ENCODE measurements at regions not wholly inside any gene's neighbourhood (a gene's known extent, or its start where the extent isn't known, plus 50 kb on each side); places are given as distances from the start of the nearest gene placed in this dataset.

DNA sequence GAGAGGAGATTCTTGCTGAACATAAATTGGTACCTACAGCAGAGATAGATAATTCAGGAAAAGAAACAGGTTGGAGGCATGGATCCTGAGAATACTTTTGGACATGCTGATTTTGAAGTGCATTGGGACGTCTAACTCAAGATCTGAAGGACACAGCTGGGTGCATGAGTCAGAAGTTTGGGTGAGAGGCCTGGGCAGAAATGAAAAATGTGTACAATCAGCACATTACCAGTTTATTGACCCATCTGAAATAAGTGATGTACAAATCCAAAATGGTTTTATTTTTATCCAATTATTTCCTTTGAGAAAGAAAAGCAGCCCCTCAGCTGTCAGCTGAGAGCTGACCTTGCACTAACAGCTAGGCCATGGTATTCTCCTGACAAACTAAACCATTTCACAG, 975.2 kb upstream of the B3GALT2 start:
- in situ Hi-C loops (cut with HindIII; ENCODE audit: low sequenced_read_pairs), result no loop called here

DNA sequence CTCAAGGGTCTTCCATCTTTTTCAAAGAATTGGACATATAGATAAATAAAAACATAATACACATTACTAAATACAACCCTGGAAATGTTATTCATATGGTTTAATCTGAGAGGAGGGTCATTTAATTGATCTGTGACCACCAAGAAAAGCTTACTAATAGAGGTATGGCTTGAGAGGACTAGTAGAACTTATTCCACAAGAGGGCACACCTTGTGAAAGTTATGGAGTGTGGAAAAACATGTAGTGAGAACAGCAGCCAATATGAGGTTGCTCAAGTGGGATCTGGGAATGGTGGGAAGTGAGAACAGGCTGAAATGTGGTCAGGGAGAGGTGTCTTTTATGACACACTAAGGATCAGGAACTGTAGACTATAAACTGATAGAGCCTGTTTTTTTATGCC, 973.5 kb upstream of the B3GALT2 start:
- in situ Hi-C loops (cut with HindIII; ENCODE audit: low sequenced_read_pairs), result no loop called here

DNA sequence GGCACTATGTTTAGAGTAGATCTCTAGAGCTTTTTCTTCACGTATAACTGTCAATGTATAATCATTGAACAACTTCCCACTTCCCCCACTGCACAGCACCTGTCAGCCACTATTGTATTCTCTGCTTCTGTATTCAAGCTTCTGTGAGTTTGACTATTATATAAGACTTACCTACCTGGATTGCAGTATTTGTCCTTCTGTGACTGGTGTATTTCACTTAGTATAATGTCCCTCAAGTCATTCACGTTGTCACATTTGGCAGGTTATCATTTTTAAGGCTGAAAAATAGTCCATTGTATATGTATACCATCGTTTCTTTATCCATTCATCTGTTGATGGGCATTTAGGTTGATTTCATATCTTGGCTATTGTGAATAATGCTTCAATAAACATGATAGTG, 969.5 kb upstream of the B3GALT2 start:
- in situ Hi-C loops (cut with HindIII; ENCODE audit: low sequenced_read_pairs), result no loop called here

DNA sequence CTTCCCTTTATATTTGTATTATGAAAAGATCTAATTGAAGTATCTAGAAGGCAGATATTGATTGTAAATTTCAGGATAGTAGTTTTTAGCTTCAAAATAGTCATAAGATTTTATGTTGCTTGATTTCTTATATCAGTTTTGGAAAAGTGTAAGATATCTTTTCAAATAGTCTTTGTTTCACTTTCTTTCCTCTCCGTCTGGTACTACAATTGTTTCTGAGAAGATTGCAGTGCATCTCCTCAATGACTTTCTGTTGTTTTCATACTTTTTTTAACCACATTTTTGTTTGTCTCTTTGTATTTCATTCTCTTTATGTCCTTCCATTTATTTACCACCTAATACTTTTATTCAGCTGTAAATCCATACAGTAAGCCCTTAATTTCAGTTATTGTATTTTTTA, 964.6 kb upstream of the B3GALT2 start:
- in situ Hi-C loops (cut with HindIII; ENCODE audit: low sequenced_read_pairs), result no loop called here

DNA sequence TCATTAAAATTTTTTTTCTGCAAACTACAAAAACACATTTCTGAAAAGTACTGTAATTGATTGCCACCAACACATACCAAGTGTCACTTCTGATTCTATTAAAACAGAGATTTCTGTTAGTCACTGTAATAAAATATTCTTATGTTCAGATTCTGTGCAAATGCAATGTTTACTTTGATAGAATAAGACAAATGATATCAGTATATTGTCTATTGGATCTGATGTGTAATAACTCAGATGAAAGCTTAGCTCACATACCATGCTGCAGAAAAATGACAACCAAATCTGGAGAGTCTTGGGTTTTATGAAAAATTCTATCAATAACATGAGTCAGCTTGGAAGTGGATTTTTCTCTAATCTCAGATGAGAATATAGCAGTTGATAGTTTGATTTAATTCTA, 963.8 kb upstream of the B3GALT2 start:
- in situ Hi-C loops (cut with HindIII; ENCODE audit: low sequenced_read_pairs), result no loop called here

DNA sequence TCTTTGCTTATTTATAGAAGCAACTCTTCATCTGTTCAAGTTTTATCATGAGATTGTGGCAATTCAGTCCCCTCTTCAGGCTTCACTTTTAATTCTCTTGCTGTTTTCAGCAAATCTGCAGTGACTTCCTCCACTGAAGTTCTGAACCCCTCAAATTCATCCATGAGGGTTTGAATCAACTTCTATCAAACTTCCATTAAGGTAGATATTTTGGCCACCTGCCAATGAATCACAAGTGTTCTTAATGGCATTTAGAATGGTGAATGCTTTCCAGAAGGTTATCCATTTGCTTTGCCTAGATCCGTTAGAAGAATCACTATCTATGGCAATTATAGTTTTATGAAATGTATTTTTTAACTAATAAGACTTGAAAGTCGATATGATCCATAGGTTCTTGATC, 946.7 kb upstream of the B3GALT2 start:
- in situ Hi-C loops (cut with HindIII; ENCODE audit: low sequenced_read_pairs), result no loop called here

DNA sequence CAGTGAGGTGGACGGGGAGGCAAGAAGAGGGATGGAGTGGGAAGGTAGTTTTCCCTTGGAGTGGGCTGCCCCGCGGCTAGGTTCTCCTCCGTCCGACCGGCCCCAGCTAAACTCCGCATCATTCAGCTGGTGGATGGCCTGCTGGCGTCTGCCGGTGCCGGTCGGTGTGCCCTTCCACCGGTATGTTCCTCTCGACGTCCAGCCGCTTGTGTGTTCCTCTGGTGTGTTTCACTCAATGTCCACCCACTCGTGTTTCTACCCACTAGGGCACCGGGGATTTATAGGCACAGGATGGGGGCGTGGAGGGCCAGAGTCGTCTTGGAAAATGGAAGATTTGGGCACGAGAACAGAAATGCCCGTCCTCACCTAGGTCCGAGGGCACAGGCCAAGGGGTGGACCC, 931.7 kb upstream of the B3GALT2 start:
- in situ Hi-C loops (cut with HindIII; ENCODE audit: low sequenced_read_pairs), result loop anchor here (5.0 kb wide), 1 partner anchor 51 kb away; no protein-coding TSS in a partner anchor

DNA sequence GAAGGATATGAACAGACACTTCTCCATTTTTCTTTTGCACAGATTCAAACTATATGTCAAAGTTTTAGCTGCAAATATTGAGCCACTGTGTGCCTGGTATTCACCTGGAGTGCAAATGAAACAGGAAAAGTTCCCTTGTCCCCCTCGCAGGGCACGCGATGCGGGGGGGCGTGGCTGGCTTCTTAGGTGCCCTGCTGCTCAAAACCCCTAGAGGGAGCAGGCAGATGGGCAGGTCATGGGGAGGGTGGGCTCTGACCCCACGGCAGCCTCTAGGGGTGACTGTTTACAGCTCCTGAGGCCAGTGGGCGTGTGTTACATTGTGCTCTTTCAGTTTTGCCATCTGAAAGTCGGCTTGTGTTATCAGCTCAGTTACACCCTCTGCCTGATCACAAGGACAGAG, 931.2 kb upstream of the B3GALT2 start:
- in situ Hi-C loops (cut with HindIII; ENCODE audit: low sequenced_read_pairs), result loop anchor here (5.0 kb wide), 1 partner anchor 50 kb away; no protein-coding TSS in a partner anchor

DNA sequence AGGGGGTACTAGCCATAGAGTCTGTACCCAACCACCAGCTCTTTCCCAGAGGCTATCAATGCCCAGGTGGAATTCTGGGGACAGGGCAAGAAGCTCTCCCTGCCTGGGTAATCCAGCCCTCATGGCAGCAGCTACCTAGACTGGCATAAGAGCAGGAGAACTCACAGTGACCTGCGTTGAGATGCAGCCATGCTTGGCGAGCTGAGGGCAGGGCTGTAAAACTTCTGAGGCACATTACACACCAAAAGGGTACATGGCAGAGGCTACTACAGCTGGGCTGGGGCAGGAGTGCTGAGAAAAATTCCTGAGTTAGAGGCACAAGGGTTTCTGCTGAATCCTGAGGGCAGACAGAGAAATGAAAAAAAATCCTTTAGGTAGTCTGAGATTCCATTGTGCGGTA, 927.9 kb upstream of the B3GALT2 start:
- in situ Hi-C loops (cut with HindIII; ENCODE audit: low sequenced_read_pairs), result no loop called here

DNA sequence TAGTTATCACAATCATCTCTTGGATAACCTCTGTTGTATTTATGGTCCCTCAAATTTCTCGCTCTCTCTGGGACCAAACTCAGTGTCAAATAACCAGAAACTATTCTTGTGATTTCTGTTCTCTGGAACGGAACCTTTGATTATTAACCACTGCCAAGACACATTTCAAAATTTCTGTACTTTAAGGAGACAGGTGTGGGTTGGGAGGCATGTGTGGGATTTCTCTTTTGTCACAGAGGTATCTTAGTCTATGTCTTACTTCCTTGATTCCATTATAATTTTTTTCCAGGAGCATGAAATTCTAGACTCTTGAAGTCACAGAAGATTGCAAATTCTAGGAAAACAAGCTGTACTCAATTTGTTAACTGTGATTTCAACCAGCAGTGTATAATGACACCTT, 919.0 kb upstream of the B3GALT2 start:
- in situ Hi-C loops (cut with HindIII; ENCODE audit: low sequenced_read_pairs), result no loop called here

DNA sequence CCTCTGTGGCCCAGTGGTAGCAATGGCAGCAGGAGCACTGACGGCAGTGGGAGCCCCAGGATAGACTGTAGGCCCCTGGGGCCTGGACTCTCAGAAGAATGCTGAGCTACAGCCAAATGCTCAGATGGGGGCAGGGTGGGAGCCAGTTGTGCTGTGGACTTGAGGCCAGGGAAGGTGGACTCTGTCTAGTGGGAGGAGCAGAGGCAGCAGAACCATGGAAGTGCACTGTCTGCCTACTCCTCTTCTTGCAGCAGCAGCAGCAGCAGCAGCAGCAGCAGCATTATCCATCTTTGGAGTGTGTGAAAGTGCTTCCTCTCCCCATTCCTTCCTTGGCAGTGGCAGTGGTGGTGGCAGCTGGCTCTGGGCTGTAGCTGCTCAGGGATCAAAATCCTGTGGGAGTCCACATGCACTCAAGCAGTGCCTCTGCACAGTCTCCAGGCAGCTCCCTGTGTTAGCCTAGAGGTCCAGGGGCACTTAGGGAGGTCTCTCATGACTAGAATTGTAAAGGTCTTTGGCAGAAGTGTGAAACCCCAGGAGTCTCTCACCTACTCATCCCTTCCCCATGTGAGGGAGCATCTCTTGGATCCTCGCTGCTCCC, 917.9 kb upstream of the B3GALT2 start:
- in situ Hi-C loops (cut with HindIII; ENCODE audit: low sequenced_read_pairs), result no loop called here

DNA sequence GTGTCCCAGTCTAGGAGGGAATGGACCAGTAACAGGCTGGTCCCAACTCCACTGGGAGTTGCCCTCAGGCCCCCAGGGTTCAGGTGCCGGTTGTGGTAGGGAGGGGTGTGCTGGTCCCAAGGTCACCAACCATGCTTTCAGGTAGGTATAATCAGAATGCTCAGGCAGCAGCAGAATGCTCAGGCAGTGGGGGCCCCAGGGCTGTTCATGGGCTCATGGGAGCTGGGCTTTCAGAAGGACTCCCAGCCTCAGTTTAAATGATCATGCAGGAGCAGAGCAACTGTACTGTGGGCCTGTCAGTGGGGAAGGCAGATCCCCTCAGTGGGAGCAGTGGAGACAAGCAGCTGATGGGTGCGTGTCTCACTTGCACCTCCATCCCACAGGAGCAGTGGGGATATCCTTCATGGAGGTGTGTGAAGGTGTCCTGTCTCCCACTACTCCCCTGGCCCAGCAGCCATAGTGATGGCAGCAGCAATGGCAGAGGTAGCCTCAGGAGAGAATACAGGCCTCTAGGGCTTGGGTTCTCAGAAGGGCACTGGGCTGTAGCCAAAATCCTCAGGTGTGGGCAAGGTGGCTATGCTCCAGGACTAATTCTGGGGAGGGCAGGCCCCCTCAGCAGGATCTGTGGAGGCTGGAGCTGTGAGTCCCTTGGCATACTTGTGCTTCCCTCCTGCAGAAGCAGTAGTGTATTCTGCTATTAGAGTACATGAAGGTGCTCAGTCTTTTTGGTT, 917.3 kb upstream of the B3GALT2 start:
- in situ Hi-C loops (cut with HindIII; ENCODE audit: low sequenced_read_pairs), result no loop called here

DNA sequence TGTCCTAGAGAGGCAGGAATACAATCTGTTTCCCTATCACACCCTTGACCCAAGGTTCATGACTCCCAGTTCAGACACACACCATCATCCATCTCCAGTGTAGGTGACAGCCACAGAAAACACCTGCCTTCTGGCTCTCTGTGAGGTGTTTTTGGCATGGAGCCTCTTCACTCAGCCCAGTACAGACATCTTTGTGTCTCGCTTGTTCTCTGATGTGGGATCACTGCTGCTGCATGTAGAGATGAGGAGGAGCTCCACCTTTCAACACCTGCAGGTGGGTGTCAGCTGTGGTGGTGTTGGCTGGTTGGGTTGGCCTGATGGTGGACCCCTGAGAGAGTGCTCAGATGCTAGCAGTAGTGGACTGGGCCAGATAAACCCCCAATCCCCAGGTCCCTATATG, 916.7 kb upstream of the B3GALT2 start:
- in situ Hi-C loops (cut with HindIII; ENCODE audit: low sequenced_read_pairs), result no loop called here

DNA sequence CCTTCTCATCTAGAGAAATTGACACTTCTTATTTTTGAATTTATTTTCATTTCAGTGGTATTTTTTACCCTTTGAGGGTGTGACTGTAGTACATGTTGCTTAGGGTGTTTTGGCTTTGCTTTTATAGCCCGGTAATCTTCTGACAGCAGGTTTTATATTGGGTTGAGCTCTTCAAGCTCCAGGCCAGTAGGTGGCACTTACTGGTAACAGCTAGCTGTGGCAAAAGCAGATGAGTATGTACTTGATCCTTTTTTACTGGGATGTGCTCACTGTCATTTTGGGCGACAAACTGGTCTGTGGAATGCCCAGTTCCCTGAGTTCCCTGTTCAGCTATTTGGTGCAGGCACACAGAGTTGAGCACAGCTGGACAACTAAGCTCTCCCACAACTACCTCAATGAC, 916.2 kb upstream of the B3GALT2 start:
- in situ Hi-C loops (cut with HindIII; ENCODE audit: low sequenced_read_pairs), result no loop called here

DNA sequence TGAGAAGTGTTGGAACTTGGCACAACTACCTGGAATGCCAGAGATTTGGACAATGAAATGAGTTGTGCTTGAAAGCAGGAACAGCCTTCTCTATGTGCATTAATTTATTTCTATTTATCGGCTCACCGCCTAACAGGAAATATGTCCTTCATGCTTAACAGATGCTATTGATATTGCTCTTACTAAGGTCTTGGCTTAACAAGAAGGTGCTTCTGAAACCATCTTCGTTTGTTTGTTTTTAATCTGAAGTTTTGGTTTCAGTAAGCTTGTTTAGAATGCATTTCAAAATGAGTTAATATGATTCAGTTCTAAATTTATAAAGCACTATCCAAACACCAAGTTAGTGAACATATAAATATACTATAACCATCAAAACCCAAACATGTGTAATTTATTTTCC, 898.3 kb upstream of the B3GALT2 start:
- in situ Hi-C loops (cut with HindIII; ENCODE audit: low sequenced_read_pairs), result no loop called here

DNA sequence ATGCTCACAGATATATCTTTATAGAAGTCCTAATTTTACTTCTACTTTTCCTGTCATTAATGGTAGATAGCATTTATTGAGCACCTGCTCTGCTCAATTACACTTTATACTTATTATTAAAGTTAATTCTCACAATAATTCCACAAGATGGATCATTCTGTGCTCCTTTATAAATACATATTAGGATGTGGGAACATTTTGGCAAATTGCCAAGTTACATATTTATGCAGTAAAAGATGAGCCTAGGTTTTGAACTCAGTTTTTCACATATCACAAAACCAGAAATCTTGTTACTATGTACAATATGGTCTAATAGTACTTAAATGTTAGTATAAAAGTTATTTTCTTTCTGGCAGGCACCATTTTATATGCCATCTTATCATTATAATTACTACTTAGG, 895.0 kb upstream of the B3GALT2 start:
- in situ Hi-C loops (cut with HindIII; ENCODE audit: low sequenced_read_pairs), result no loop called here

DNA sequence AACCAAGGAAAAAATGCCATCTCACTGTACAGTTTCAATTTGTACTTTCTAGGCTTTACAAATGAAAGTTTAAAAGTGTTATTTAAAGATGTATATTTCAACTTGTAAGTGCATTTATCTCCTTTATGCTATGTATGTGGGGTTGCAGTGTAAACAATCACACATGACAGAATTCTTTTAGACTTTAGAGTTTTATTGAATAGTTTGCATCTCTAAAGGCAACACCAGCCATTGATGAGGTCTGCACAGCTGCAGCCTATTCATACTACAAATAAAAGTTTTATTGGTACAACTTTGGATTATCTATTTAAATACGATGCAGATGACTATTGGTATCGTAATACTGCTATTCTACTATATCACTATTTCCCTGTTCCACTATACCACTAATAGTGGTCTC, 894.4 kb upstream of the B3GALT2 start:
- in situ Hi-C loops (cut with HindIII; ENCODE audit: low sequenced_read_pairs), result no loop called here

DNA sequence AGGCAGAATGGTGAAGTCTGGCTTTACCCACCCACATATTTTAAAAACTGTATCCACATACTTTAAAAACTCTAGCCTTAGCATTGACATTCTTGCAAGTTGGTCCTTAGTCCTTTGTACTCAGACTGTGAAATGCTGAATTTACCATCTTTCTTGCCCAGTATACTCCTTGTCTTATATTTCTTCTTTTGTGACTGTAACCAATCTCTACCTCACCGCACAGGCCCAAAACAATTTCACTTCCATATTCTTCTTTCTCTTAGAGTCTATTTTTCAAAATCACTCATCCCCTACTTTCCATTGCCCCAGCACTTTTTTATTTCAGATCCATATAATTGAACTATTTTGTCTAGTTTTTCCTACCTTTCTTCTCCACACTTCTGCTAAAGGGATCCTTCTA, 892.4 kb upstream of the B3GALT2 start:
- in situ Hi-C loops (cut with HindIII; ENCODE audit: low sequenced_read_pairs), result no loop called here

DNA sequence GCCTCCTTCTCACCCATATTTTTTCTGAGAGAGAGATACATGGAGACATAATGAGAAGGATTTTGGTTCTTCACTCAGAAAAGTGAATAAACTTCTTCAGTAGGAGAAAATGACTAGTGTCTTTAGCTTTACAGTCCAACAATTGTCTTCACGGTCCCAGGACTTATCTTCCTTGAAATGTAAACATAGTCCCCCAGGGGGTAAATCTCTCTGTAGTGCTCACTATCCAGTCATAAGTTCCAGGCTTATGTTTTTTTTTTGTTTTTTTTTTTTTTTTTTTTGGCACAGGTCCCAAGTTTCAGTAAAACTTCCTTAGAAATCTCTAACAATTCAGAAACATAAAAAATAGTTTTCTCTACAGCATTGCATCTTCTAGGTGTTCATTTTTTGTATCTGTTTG, 890.2 kb upstream of the B3GALT2 start:
- in situ Hi-C loops (cut with HindIII; ENCODE audit: low sequenced_read_pairs), result no loop called here

DNA sequence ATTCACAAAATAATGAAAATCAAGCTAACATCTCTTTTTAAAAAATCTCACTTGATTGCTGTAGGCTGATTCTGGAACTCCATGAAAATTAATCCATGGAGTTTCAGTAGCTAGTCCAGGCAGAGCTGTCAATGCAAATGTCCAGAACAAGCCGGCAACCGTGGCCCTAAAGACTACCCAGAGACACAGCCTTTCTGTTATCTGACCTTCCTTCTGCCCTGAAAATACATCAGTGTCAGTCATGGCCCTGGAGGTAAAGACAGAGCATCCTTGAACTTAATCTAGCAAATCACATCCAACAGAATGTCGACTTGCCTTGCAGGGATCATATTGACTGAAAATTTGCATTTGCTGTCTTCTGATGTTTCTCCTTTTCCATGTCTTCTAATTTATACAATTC, 887.4 kb upstream of the B3GALT2 start:
- in situ Hi-C loops (cut with HindIII; ENCODE audit: low sequenced_read_pairs), result no loop called here

DNA sequence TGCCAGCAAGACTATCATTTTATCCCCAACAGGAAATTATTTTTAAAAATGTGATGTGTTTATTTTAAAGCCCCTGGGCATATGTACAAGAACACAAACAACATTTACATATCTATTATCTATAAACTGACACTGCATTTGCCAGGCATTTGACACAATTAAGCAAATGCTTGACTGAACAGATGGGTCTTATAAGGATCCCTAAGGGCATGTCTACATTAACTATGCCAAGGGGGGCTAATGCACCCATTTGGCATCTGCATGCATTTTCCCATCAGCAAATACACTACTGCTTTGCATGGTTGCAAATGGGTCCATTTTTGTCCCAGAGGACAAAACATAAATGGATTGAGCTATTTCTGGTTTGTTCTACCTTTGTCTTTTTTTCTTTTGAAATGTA, 884.8 kb upstream of the B3GALT2 start:
- in situ Hi-C loops (cut with HindIII; ENCODE audit: low sequenced_read_pairs), result no loop called here

DNA sequence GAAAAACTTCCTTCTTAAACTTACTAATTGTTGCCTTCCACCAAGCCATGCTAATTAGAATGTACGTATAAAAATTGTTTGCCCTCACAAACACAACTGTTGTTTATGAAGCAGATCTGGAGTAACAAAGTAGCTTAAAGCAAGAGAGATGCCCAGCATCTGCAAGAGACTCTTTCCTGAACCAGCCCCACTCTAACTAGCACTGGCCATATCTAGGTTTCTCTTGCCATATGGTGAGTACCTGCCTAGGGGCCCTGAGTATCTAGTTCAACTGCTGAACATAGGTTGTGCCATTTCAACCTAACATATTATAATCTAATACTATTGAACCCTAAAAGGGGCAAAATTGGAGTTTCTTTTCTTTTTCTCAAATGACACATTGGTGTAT, 883.4 kb upstream of the B3GALT2 start:
- in situ Hi-C loops (cut with HindIII; ENCODE audit: low sequenced_read_pairs), result loop anchor here (5.0 kb wide), 1 partner anchor 47 kb away; no protein-coding TSS in a partner anchor

Data from endothelial cell of hepatic sinusoid (primary cell).